H1 (cell line): ENCODE measurements at regions not wholly inside any gene's neighbourhood (a gene's known extent, or its start where the extent isn't known, plus 50 kb on each side); places are given as distances from the start of the nearest gene placed in this dataset.

Experiments used
- CTCF ChIA-PET: fragments of 300-600 bp; sonication (Branson Sonifier 250); formaldehyde crosslinking; loops from one replicate; lab custom pipeline; 2021; ENCODE audit not compliant: partially characterized antibody; lab: Charles Lee
- POLR2A ChIA-PET: fragments of 300-600 bp; sonication (Branson Sonifier 250); formaldehyde crosslinking; loops from one replicate; lab custom pipeline; 2021; ENCODE audit warnings: inconsistent platforms; ENCODE audit not compliant: partially characterized antibody; lab: Charles Lee
- DNase-seq, 2 experiments: peaks; one replicate each; pipeline versions ENCODE4 v3.0.0 to v3.0.0-alpha.2; 2010 to 2022; ENCODE audit warnings: low spot score in 2 of 2, low read depth in 1 of 2, mixed read lengths in 1 of 2
- FAIRE-seq: peaks from 2 replicates; lab custom pipeline; 2011; peaks lifted over from hg19 to GRCh38; lab: Jason Lieb, UNC
- H2AFZ ChIP-seq: 2 replicates; pipeline ENCODE4 v1.8.1; 2012; ENCODE audit warnings: low read length, inconsistent platforms
- H2AK5ac ChIP-seq: 2 replicates; pipeline ENCODE4 v1.6.1; 2013; ENCODE audit warnings: low read depth, low read length
- H2BK120ac ChIP-seq: replicated peaks from 2 replicates; pipeline ENCODE3; 2013; ENCODE audit warnings: low read depth, low read length, inconsistent platforms
- H2BK12ac ChIP-seq: 2 replicates; pipeline ENCODE4 v1.6.1; 2013; ENCODE audit warnings: low read depth, low read length
- H2BK15ac ChIP-seq: 2 replicates; pipeline ENCODE4 v1.6.1; 2013; ENCODE audit warnings: low read length
- H2BK20ac ChIP-seq: 2 replicates; pipeline ENCODE4 v1.6.1; 2013; ENCODE audit warnings: low read length
- H2BK5ac ChIP-seq: 2 replicates; pipeline ENCODE4 v1.6.1; 2013; ENCODE audit warnings: low read depth, low read length
- H3K14ac ChIP-seq: 2 replicates; pipeline ENCODE4 v1.6.1; 2013; ENCODE audit warnings: inconsistent platforms; ENCODE audit not compliant: insufficient read length
- H3K18ac ChIP-seq: 2 replicates; pipeline ENCODE4 v1.6.1; 2013; ENCODE audit warnings: low read length; ENCODE audit errors: extremely low read depth
- H3K23ac ChIP-seq: 2 replicates; pipeline ENCODE4 v1.6.1; 2013; ENCODE audit warnings: inconsistent platforms; ENCODE audit not compliant: insufficient read length
- H3K23me2 ChIP-seq: 2 replicates; pipeline ENCODE4 v1.6.1; 2013; ENCODE audit warnings: low read depth, low read length
- H3K27ac ChIP-seq: 2 replicates; pipeline ENCODE4 v1.6.1; 2011; ENCODE audit warnings: low read depth, low read length, inconsistent platforms
- H3K27me3 ChIP-seq, 4 experiments: replicated peaks in 1 of 4; 1 replicate in 1 of 4; 2 replicates in 3 of 4; pipeline versions ENCODE4 v1.6.1 to v1.8.1; 2011 to 2013; ENCODE audit warnings: low read length in 3 of 4, mild to moderate bottlenecking in 3 of 4, inconsistent platforms in 2 of 4, mixed read lengths in 2 of 4, moderate library complexity in 1 of 4; ENCODE audit not compliant: control insufficient read depth in 3 of 4, insufficient read depth in 3 of 4; ENCODE audit errors: extremely low read depth in 1 of 4
- H3K36me3 ChIP-seq, 4 experiments: 2 replicates each; pipeline versions ENCODE4 v1.6.1 to v1.8.1; 2011 to 2013; ENCODE audit warnings: mild to moderate bottlenecking in 4 of 4, low read length in 3 of 4, moderate library complexity in 2 of 4, control low read depth in 1 of 4, inconsistent platforms in 1 of 4; ENCODE audit not compliant: insufficient read depth in 4 of 4, control insufficient read depth in 2 of 4
- H3K4ac ChIP-seq: replicated peaks from 2 replicates; pipeline ENCODE3; 2013; ENCODE audit warnings: low read length, low read depth, mixed read lengths, inconsistent platforms; ENCODE audit not compliant: insufficient read length
- H3K4me1 ChIP-seq, 4 experiments: replicated peaks in 1 of 4; 1 replicate in 1 of 4; 2 replicates in 3 of 4; pipeline versions ENCODE4 v1.6.1 to v1.8.1; 2011 to 2013; ENCODE audit warnings: low read length in 3 of 4, inconsistent platforms in 2 of 4, mixed read lengths in 1 of 4; ENCODE audit not compliant: insufficient read depth in 4 of 4, control insufficient read depth in 3 of 4
- H3K4me2 ChIP-seq, 2 experiments: 2 replicates each; pipeline versions ENCODE4 v1.6.1 to v1.8.1; 2011 to 2013; ENCODE audit warnings: low read depth in 2 of 2, low read length in 2 of 2, control low read depth in 1 of 2, inconsistent platforms in 1 of 2, mild to moderate bottlenecking in 1 of 2; ENCODE audit not compliant: insufficient read depth in 1 of 2
- H3K4me3 ChIP-seq, 4 experiments: fragments of 200-600, 300-600 bp in 1 of 4; sonication (generic), shearing (Covaris generic), sonication (Bioruptor Twin) in 1 of 4; 2 replicates each; pipeline versions ENCODE4 v1.5.1 to v1.8.1; 2011 to 2016; ENCODE audit warnings: low read length in 4 of 4, low read depth in 3 of 4, control low read depth in 2 of 4, inconsistent platforms in 2 of 4, mild to moderate bottlenecking in 2 of 4, mixed read lengths in 1 of 4, moderate library complexity in 1 of 4; ENCODE audit not compliant: insufficient read depth in 2 of 4; ENCODE audit errors: extremely low read depth in 1 of 4
- H3K56ac ChIP-seq: replicated peaks from 2 replicates; pipeline ENCODE3; 2013; ENCODE audit warnings: low read depth, mild to moderate bottlenecking, mixed read lengths, low read length, inconsistent platforms; ENCODE audit not compliant: insufficient read length
- H3K79me1 ChIP-seq: 2 replicates; pipeline ENCODE4 v1.6.1; 2013; ENCODE audit warnings: low read depth, low read length, control low read depth
- H3K79me2 ChIP-seq, 2 experiments: 2 replicates each; pipeline versions ENCODE4 v1.6.1 to v1.8.1; 2012 to 2013; ENCODE audit warnings: low read length in 2 of 2, mild to moderate bottlenecking in 2 of 2, inconsistent platforms in 1 of 2; ENCODE audit not compliant: insufficient read depth in 2 of 2, control insufficient read depth in 1 of 2
- H3K9ac ChIP-seq, 4 experiments: replicated peaks in 1 of 4; 1 replicate in 1 of 4; 2 replicates in 3 of 4; pipeline versions ENCODE4 v1.6.1 to v1.8.1; 2011 to 2013; ENCODE audit warnings: low read depth in 3 of 4, low read length in 3 of 4, control low read depth in 2 of 4, mild to moderate bottlenecking in 2 of 4, moderate library complexity in 2 of 4, inconsistent platforms in 1 of 4; ENCODE audit errors: extremely low read depth in 1 of 4
- H3K9me3 ChIP-seq, 2 experiments: 2 replicates each; pipeline versions ENCODE4 v1.6.1 to v1.8.1; 2012 to 2013; ENCODE audit warnings: mild to moderate bottlenecking in 2 of 2, moderate library complexity in 2 of 2, control low read depth in 1 of 2, inconsistent platforms in 1 of 2, low read depth in 1 of 2, low read length in 1 of 2, mixed read lengths in 1 of 2; ENCODE audit not compliant: insufficient read depth in 2 of 2
- H4K20me1 ChIP-seq, 2 experiments: replicated peaks in 1 of 2; 2 replicates each; pipeline versions ENCODE3 to v1.8.1; 2011 to 2013; ENCODE audit warnings: inconsistent platforms in 2 of 2, low read length in 2 of 2, mild to moderate bottlenecking in 1 of 2; ENCODE audit not compliant: insufficient read depth in 2 of 2, control insufficient read depth in 1 of 2
- H4K5ac ChIP-seq: 2 replicates; pipeline ENCODE4 v1.6.1; 2013; ENCODE audit warnings: low read length, low read depth, mixed read lengths, inconsistent platforms; ENCODE audit not compliant: insufficient read length
- H4K8ac ChIP-seq: 2 replicates; pipeline ENCODE4 v1.8.0; 2013; ENCODE audit warnings: mild to moderate bottlenecking, moderate library complexity, low read length, inconsistent platforms; ENCODE audit not compliant: insufficient read depth; ENCODE audit errors: extremely low read depth
- H4K91ac ChIP-seq: replicated peaks from 2 replicates; pipeline ENCODE3; 2013; ENCODE audit warnings: low read length, mixed read lengths, inconsistent platforms; ENCODE audit not compliant: insufficient read length
- CHD2 ChIP-seq: IDR thresholded peaks from 2 replicates; pipeline ENCODE4 v1.6.1; 2012; ENCODE audit warnings: low read length, improper control_type of control experiment
- CREB1 ChIP-seq: IDR thresholded peaks from 2 replicates; pipeline ENCODE4 v1.6.1; 2012; ENCODE audit warnings: inconsistent platforms
- EP300 ChIP-seq, 2 experiments: IDR thresholded peaks; 1 replicate in 1 of 2; 2 replicates in 1 of 2; pipeline ENCODE4 v1.6.1; 2011 to 2012; ENCODE audit warnings: low read depth in 2 of 2, low read length in 2 of 2, mild to moderate bottlenecking in 2 of 2, borderline replicate concordance in 1 of 2, inconsistent platforms in 1 of 2, moderate library complexity in 1 of 2
- FOSL1 ChIP-seq: IDR thresholded peaks from 2 replicates; pipeline ENCODE4 v1.6.1; 2011; ENCODE audit warnings: mild to moderate bottlenecking, low read depth, low read length, moderate library complexity; ENCODE audit not compliant: insufficient read depth
- JUN ChIP-seq: IDR thresholded peaks from 2 replicates; pipeline ENCODE4 v1.6.1; 2011; ENCODE audit warnings: low read depth, mild to moderate bottlenecking, improper control_type of control experiment, low read length
- JUND ChIP-seq: IDR thresholded peaks from 2 replicates; pipeline ENCODE4 v1.6.1; 2011; ENCODE audit warnings: mild to moderate bottlenecking, improper control_type of control experiment, low read length
- POLR2A ChIP-seq, 2 experiments: IDR thresholded peaks; 1 replicate in 1 of 2; 2 replicates in 1 of 2; pipeline ENCODE4 v1.6.1; 2011; ENCODE audit warnings: low read depth in 2 of 2, low read length in 2 of 2, mild to moderate bottlenecking in 2 of 2; ENCODE audit errors: control extremely low read depth in 1 of 2
- RAD21 ChIP-seq, 2 experiments: IDR thresholded peaks in 1 of 2; conservative IDR thresholded peaks in 1 of 2; 2 replicates each; pipeline ENCODE4 v1.6.1; 2011; ENCODE audit warnings: low read depth in 2 of 2, low read length in 2 of 2, improper control_type of control experiment in 1 of 2, inconsistent platforms in 1 of 2, mild to moderate bottlenecking in 1 of 2, moderate library complexity in 1 of 2
- RBBP5 ChIP-seq: IDR thresholded peaks from 2 replicates; pipeline ENCODE4 v1.7.1; 2012; ENCODE audit warnings: low read depth, mild to moderate bottlenecking, inconsistent platforms, low read length, moderate library complexity, borderline replicate concordance
- RNF2 ChIP-seq: fragments of 200-900, 300-1000 bp; sonication (generic); IDR thresholded peaks from 2 replicates; pipeline ENCODE4 v1.7.1; 2016; ENCODE audit warnings: borderline replicate concordance, low read depth, mild to moderate bottlenecking, antibody characterized with exemption, low read length; ENCODE audit not compliant: poor library complexity, severe bottlenecking; ENCODE audit errors: missing control alignments
- SIX5 ChIP-seq: IDR thresholded peaks from 2 replicates; pipeline ENCODE4 v1.6.1; 2011; ENCODE audit warnings: mild to moderate bottlenecking, low read depth, low read length
- TEAD4 ChIP-seq: IDR thresholded peaks from 2 replicates; pipeline ENCODE4 v1.6.1; 2012; ENCODE audit warnings: low read depth, low read length, inconsistent platforms, mixed read lengths
- ZNF274 ChIP-seq: IDR thresholded peaks from 2 replicates; pipeline ENCODE4 v1.7.0; 2012; ENCODE audit warnings: low read length, borderline replicate concordance; ENCODE audit errors: extremely low read depth
- WGBS, 2 experiments: shearing (Covaris generic) in 1 of 2; methylation state at CpG; one replicate each; pipeline versions ENCODE4 v1.1.6 to v1.1.7; 2013 to 2015; ENCODE audit warnings: low lambda C conversion rate in 2 of 2, mixed read lengths in 2 of 2, inconsistent platforms in 1 of 2, low coverage in 1 of 2, missing lambda C conversion rate in 1 of 2; ENCODE audit not compliant: insufficient replicate concordance in 2 of 2, insufficient coverage in 1 of 2, insufficient read length in 1 of 2; ENCODE audit errors: extremely low coverage in 1 of 2, missing lambda C conversion rate in 1 of 2; 5-methylcytosine and 5-hydroxymethylcytosine counted together
- TF ChIP-seq, protein P1 (sequence below): IDR thresholded peaks from 2 replicates; pipeline ENCODE4 v1.6.1; 2012; ENCODE audit warnings: inconsistent platforms

- no peak overlapping the region for H3K56ac ChIP-seq
- no peak overlapping the region for H3K14ac ChIP-seq
- no peak overlapping the region for H3K4ac ChIP-seq
- H3K27me3 ChIP-seq = no peaks in the 10 kb centered on the region
- H3K18ac ChIP-seq = no peak overlapping the region
- no peak overlapping the region for H2BK120ac ChIP-seq
- DNase-seq (no peak), FAIRE-seq (no peak)
- no peak overlapping the region for H3K27ac ChIP-seq
- H2AK5ac ChIP-seq = no peak overlapping the region
- H3K4me1 ChIP-seq = no peaks in the 10 kb centered on the region
- H4K20me1 ChIP-seq = no peaks in the 10 kb centered on the region
- H2BK15ac ChIP-seq = no peak overlapping the region
- H2BK5ac ChIP-seq = no peak overlapping the region
- no peak overlapping the region for H4K91ac ChIP-seq
- POLR2A ChIA-PET = no interaction called here
- H4K8ac ChIP-seq = no peak overlapping the region
- H2BK20ac ChIP-seq = no peak overlapping the region
- no peak overlapping the region for H2BK12ac ChIP-seq
- H3K23ac ChIP-seq = no peak overlapping the region
- H3K36me3 ChIP-seq = no peaks in the 10 kb centered on the region
- CTCF ChIA-PET = interaction anchor here (0.6 kb wide), 1 partner anchor 66 kb away, joined by 3 read pairs; no protein-coding TSS in a partner anchor
- no peaks in the 10 kb centered on the region for H3K9me3 ChIP-seq
- H2AFZ ChIP-seq = no peak overlapping the region
- WGBS, 2 experiments = 94% methylated on average over 2 of the region's 2 CpGs; no CpG with 5 or more reads in 1 of the 2 experiments
- H3K79me1 ChIP-seq = no peaks in the 10 kb centered on the region
- no peak overlapping the region for H3K4me3 ChIP-seq
- no peaks in the 10 kb centered on the region for H3K23me2 ChIP-seq
- H3K4me2 ChIP-seq = no peak overlapping the region
- no peak overlapping the region for H4K5ac ChIP-seq
- no peaks in the 10 kb centered on the region for H3K79me2 ChIP-seq
- H3K9ac ChIP-seq = no peak overlapping the region
- no peak for TF ChIP-seq POLR2A (IDR thresholded peaks at IDR 0.05; ENCODE audit: control extremely low read depth in 1 of 2, low read depth in 2 of 2, low read length in 2 of 2)
- TF ChIP-seq JUND = no peak
- TF ChIP-seq, protein P1, sequence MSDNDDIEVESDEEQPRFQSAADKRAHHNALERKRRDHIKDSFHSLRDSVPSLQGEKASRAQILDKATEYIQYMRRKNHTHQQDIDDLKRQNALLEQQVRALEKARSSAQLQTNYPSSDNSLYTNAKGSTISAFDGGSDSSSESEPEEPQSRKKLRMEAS = no peak
- no peak for TF ChIP-seq CREB1
- TF ChIP-seq CHD2 = no peak
- no peak for TF ChIP-seq EP300 (IDR thresholded peaks at IDR 0.05; ENCODE audit: borderline replicate concordance in 1 of 2, low read depth in 2 of 2, low read length in 2 of 2)
- TF ChIP-seq RAD21 (IDR thresholded peaks at IDR 0.05 in 1 of 2, conservative IDR thresholded peaks at IDR 0.05 in 1 of 2; ENCODE audit: low read depth in 2 of 2, low read length in 2 of 2) = no peak
- no peak for TF ChIP-seq JUN
- no peak for TF ChIP-seq FOSL1
- no peak for TF ChIP-seq RBBP5
- no peak for TF ChIP-seq SIX5
- no peak for TF ChIP-seq ZNF274
- no peak for TF ChIP-seq RNF2
- no peak for TF ChIP-seq TEAD4
Measured at GRCh38 chr4:45188501-45188900, 462.1 kb upstream of the GNPDA2 start.
